ENCODE measurements at regions not wholly inside any gene's neighbourhood (a gene's known extent, or its start where the extent isn't known, plus 50 kb on each side); places are given as distances from the start of the nearest gene placed in this dataset.

DNA sequence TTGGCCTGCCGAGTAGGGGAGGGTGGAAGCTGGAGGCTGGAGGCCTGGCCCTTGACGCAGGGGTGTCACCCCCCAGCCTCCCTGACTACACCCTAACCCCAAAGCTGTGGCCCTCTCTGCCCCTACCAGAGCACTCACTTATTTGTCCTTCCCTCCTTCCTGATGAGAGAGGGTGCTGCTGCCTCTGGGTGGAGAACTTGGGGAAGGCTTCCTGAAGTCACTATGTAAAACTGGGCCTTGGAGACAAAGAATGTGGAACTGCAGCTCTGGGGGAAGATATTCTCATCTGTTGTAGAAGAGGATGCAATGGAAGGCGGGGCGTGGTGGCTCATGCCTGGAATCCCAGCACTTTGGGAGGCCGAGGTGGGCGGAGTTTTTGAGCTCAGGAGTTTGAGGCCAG lies 485.2 kb downstream of the ZNF536 start:
- TF ChIP-seq, protein P1, sequence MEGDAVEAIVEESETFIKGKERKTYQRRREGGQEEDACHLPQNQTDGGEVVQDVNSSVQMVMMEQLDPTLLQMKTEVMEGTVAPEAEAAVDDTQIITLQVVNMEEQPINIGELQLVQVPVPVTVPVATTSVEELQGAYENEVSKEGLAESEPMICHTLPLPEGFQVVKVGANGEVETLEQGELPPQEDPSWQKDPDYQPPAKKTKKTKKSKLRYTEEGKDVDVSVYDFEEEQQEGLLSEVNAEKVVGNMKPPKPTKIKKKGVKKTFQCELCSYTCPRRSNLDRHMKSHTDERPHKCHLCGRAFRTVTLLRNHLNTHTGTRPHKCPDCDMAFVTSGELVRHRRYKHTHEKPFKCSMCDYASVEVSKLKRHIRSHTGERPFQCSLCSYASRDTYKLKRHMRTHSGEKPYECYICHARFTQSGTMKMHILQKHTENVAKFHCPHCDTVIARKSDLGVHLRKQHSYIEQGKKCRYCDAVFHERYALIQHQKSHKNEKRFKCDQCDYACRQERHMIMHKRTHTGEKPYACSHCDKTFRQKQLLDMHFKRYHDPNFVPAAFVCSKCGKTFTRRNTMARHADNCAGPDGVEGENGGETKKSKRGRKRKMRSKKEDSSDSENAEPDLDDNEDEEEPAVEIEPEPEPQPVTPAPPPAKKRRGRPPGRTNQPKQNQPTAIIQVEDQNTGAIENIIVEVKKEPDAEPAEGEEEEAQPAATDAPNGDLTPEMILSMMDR (IDR thresholded peaks at IDR 0.05) = no peak
- no peak for TF ChIP-seq POLR2AphosphoS5 (IDR thresholded peaks at IDR 0.05)
